CD4-positive, alpha-beta T cell treated with Interleukin-2 at 100 ng/mL for 4 hours (primary cell): ENCODE measurements at regions not wholly inside any gene's neighbourhood (a gene's known extent, or its start where the extent isn't known, plus 50 kb on each side); places are given as distances from the start of the nearest gene placed in this dataset.
"Not testable (repeated sequence)": the region's sequence is repeated elsewhere in the genome, so short reads cannot be mapped to it uniquely, and the experiment has no call there.

Experiments used
- DNase-seq: peaks from one replicate; pipeline ENCODE4 v3.0.0-alpha.2; 2020; ENCODE audit warnings: low spot score

GRCh38 chr6:105526225-105526872 lies 123.5 kb upstream of the PREP start:
- no peak for DNase-seq

- DNase-seq = no peak
These were observed 119.9 kb upstream of the PREP start for GRCh38 chr6:105522626-105523322.

GRCh38 chr6:105519954-105520353 lies 117.1 kb upstream of the PREP start:
- DNase-seq = no peak

- DNase-seq = not testable (repeated sequence)
These were observed 116.1 kb upstream of the PREP start for GRCh38 chr6:105518993-105519392.

- no peak for DNase-seq
These were observed 112.2 kb upstream of the PREP start for GRCh38 chr6:105515054-105515453.

GRCh38 chr6:105514306-105514705 lies 111.4 kb upstream of the PREP start:
- DNase-seq = no peak

- DNase-seq = no peak
These were observed 108.8 kb upstream of the PREP start for GRCh38 chr6:105511639-105512038.

- DNase-seq = no peak
These were observed 107.9 kb upstream of the PREP start for GRCh38 chr6:105510746-105511145.

- DNase-seq = no peak
These were observed 106.8 kb upstream of the PREP start for GRCh38 chr6:105509506-105510331.

GRCh38 chr6:105507811-105508210 lies 104.9 kb upstream of the PREP start:
- DNase-seq = no peak

GRCh38 chr6:105504706-105505105 lies 101.8 kb upstream of the PREP start:
- DNase-seq = no peak

GRCh38 chr6:105503641-105504040 lies 100.8 kb upstream of the PREP start:
- DNase-seq = no peak

GRCh38 chr6:105501826-105502344 lies 99.0 kb upstream of the PREP start:
- no peak for DNase-seq

- DNase-seq = no peak
These were observed 98.4 kb upstream of the PREP start for GRCh38 chr6:105501246-105501645.

- DNase-seq = no peak
These were observed 97.8 kb upstream of the PREP start for GRCh38 chr6:105500693-105501092.

- no peak for DNase-seq
These were observed 97.0 kb upstream of the PREP start for GRCh38 chr6:105499931-105500330.

GRCh38 chr6:105499136-105499870 lies 96.4 kb upstream of the PREP start:
- DNase-seq = no peak

GRCh38 chr6:105497549-105497948 lies 94.7 kb upstream of the PREP start:
- DNase-seq = no peak

GRCh38 chr6:105495515-105495914 lies 92.6 kb upstream of the PREP start:
- no peak for DNase-seq

GRCh38 chr6:105494688-105495087 lies 91.8 kb upstream of the PREP start:
- no peak for DNase-seq

- DNase-seq = no peak
These were observed 90.9 kb upstream of the PREP start for GRCh38 chr6:105493736-105494135.
